ENCODE measurements at regions not wholly inside any gene's neighbourhood (a gene's known extent, or its start where the extent isn't known, plus 50 kb on each side); places are given as distances from the start of the nearest gene placed in this dataset.
"Not testable (repeated sequence)": the region's sequence is repeated elsewhere in the genome, so short reads cannot be mapped to it uniquely, and the experiment has no call there.

DNA sequence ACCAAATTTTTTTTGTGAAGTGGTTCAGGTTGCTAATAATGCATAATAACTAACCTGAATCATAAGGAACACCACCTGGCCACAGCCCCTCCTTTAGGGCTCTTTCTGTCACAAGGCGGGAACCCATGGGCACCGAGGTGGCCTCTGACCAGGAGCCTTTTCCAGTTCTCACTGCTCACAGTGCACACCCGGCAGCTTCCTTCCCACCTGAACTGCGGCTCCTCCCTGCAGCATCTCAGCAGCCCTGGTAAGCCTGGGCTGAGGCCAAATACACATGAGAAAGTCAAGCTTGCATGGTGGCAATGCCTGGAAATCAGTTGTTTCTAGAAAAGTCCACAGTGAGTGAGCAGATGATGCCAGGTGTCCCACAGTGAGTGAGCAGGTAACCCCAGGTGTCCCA is 77.6 kb upstream of the SNTG2 start:
- POLR2A ChIA-PET: no interaction called here
- CTCF ChIA-PET: no interaction called here
- H3K4me3 ChIP-seq (ENCODE audit: low read depth, low read length): no peak overlapping the region
- TF ChIP-seq, protein P1, sequence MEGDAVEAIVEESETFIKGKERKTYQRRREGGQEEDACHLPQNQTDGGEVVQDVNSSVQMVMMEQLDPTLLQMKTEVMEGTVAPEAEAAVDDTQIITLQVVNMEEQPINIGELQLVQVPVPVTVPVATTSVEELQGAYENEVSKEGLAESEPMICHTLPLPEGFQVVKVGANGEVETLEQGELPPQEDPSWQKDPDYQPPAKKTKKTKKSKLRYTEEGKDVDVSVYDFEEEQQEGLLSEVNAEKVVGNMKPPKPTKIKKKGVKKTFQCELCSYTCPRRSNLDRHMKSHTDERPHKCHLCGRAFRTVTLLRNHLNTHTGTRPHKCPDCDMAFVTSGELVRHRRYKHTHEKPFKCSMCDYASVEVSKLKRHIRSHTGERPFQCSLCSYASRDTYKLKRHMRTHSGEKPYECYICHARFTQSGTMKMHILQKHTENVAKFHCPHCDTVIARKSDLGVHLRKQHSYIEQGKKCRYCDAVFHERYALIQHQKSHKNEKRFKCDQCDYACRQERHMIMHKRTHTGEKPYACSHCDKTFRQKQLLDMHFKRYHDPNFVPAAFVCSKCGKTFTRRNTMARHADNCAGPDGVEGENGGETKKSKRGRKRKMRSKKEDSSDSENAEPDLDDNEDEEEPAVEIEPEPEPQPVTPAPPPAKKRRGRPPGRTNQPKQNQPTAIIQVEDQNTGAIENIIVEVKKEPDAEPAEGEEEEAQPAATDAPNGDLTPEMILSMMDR (IDR thresholded peaks at IDR 0.05; ENCODE audit: insufficient read depth, low read length, missing control alignments): no peak
- no peak for DNase-seq (ENCODE audit: low read depth, low spot score)

DNA sequence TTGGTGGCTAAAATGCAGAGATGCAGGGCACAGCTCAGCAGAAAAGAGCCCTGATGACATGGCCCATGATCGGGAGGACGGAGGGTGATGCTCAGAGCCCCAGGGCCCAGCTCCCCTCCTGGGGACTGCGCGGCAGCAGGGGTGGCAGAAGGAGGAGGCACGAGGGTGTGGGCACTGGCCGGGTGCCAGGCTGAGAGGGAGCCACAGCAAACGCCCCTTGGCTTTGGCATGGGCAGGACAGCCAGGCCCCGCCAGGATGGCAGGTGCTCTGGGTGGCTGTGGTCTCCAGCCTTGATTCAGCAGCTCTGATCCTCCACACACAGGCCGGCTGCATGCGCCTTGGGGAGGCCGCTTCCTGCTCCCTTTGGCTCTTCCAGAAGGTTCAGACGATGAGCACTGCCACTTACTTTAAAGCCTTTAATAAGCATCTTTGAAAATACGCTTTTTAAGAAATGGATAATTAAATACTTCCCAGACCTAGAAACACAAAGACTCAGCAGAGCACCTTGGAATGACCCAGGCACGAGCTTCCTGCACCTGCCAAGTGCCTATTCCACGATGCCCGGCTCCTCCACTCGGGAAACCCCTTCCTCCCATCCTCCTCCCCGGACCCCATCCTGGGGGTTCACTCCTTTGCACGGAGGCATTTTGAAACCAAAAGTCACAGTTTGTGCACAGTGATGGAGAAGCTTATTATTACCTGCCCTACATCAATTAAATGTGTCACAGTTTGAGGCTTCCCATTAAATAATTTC is 78.5 kb upstream of the SNTG2 start:
- TF ChIP-seq, protein P1 (IDR thresholded peaks at IDR 0.05; ENCODE audit: insufficient read depth, low read length, missing control alignments): no peak
- POLR2A ChIA-PET: no interaction called here
- no peak overlapping the region for H3K4me3 ChIP-seq (ENCODE audit: low read depth, low read length)
- CTCF ChIA-PET: no interaction called here
- no peak for DNase-seq (ENCODE audit: low read depth, low spot score)

DNA sequence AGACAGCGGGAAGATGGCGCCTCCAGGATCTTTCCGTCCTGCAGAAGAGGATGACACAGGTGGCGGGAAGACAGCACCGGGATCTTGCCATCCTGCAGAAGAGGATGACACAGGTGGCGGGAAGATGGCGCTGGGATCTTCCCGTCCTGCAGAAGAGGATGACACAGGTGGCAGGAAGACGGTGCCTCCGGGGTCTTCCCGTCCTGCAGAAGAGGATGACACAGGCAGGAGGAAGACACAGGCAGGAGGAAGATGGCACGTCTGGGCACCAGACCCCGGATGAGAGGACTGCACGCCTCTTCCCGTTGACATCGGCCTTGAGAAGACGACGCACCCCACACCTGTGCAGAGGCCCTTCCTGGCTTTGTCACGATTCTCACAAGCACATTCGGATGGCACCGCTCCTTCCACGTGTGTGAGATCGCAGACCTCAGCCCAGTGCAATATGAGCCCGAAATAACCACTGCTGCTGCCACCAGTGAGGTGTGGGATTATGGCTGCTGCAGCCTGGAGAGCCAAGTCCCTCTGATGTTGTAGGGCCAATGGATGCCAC is 79.4 kb upstream of the SNTG2 start:
- CTCF ChIA-PET: no interaction called here
- no peak overlapping the region for H3K4me3 ChIP-seq (ENCODE audit: low read depth, low read length)
- POLR2A ChIA-PET: no interaction called here
- DNase-seq (ENCODE audit: low read depth, low spot score): no peak
- TF ChIP-seq, protein P1 (IDR thresholded peaks at IDR 0.05; ENCODE audit: insufficient read depth, low read length, missing control alignments): no peak

DNA sequence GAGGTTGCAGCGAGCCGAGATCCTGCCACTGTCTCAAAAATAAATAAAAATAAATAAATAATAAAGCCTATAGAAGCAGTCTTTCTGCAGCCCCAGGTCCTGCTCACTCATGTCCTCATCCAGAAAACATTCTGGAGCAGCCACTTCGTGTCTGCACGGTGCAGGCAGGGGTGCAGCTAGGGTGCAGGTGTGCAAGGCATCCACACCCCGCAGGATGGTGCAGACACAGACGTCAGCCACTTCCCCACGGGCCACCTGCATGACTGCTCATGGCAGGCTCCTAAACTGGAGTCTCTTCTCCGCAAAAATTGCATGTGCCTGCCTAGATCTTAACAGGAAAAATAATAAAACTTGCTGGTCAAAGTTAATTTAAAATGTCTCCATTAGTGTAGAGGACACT is 80.2 kb upstream of the SNTG2 start:
- no peak overlapping the region for H3K4me3 ChIP-seq (ENCODE audit: low read depth, low read length)
- no peak for DNase-seq (ENCODE audit: low read depth, low spot score)
- ChIA-PET POLR2A (no interaction called here), CTCF (no interaction called here)
- TF ChIP-seq, protein P1 (IDR thresholded peaks at IDR 0.05; ENCODE audit: insufficient read depth, low read length, missing control alignments): no peak

DNA sequence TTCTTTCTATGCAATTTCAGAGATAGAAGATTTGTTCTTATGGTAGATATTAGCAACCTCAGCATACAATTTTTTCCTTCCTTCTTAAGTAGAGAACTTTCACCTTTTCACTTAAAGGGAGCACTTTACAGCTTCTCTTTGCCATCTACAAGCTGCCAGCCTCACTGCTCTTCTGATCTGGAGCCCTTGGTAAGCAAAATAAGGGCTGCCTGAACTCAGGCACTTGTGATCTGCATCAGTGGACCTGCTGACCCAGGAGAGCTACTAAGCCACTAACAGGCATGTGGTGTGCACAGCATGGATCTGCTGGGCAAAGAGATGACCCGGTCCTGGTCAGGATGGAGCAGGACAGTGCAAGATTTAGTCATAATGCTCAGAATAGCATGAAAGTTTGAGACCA is 80.8 kb upstream of the SNTG2 start:
- no peak overlapping the region for H3K4me3 ChIP-seq (ENCODE audit: low read depth, low read length)
- ChIA-PET CTCF (no interaction called here), POLR2A (no interaction called here)
- DNase-seq (ENCODE audit: low read depth, low spot score): no peak
- TF ChIP-seq, protein P1 (IDR thresholded peaks at IDR 0.05; ENCODE audit: insufficient read depth, low read length, missing control alignments): no peak

DNA sequence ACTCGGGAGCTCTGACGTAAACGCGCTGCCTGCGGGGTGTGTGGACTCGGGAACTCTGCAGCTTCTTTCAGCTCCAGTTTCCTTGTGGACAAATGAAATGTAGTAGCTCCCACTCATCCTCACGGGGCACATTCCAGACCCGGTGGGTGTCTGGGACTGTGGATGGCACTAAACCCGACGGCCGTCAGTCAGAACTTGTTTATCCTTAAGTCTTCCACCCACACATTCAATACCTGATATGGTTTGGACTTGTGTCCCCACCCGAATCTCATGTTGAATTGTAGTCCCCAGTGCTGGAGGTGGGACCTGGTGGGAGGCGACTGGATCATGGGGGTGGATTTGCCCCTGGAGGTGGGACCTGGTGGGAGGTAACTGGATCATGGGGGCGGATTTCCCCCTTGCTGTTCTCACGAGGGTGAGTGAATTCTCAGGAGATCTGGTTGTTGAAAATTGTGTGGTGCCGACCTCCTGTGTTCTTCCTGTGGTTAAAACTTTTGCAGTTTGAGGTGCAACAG is 81.2 kb upstream of the SNTG2 start:
- ChIA-PET CTCF (no interaction called here), POLR2A (no interaction called here)
- DNase-seq (ENCODE audit: low read depth, low spot score): no peak
- TF ChIP-seq, protein P1 (IDR thresholded peaks at IDR 0.05; ENCODE audit: insufficient read depth, low read length, missing control alignments): no peak
- H3K4me3 ChIP-seq (ENCODE audit: low read depth, low read length): no peak overlapping the region

DNA sequence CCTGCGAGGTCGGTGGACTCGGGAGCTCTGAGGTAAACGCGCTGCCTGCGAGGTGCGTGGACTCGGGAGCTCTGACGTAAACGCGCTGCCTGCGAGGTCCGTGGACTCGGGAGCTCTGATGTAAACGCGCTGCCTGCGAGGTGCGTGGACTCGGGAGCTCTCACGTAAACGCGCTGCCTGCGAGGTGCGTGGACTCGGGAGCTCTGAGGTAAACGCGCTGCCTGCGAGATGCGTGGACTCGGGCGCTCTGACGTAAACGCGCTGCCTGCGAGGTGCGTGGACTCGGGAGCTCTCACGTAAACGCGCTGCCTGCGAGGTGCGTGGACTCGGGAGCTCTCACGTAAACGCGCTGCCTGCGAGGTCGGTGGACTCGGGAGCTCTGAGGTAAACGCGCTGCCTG is 81.8 kb upstream of the SNTG2 start:
- POLR2A ChIA-PET; H3K4me3 ChIP-seq (ENCODE audit: low read depth, low read length); CTCF ChIA-PET; DNase-seq (ENCODE audit: low read depth, low spot score): not testable (repeated sequence)
